ENCODE measurements at regions not wholly inside any gene's neighbourhood (a gene's known extent, or its start where the extent isn't known, plus 50 kb on each side); places are given as distances from the start of the nearest gene placed in this dataset.
A peak's percentile ranks its signal among the peaks of the same experiment; 100 is the strongest.

GRCh38 chr5:115414406-115415142 is 118.1 kb upstream of the CCDC112 start:
- Histone ChIP-seq H3K4me2 (ENCODE audit: low read length, poor library complexity, severe bottlenecking) (no peak overlapping the region), H2AK5ac (ENCODE audit: low read length, severe bottlenecking) (no peak overlapping the region), H3K36me3 (ENCODE audit: control insufficient read depth in 1 of 2, insufficient read depth in 2 of 2, low read depth in 1 of 2, low read length in 2 of 2) (no peaks in the 10 kb centered on the region), H2BK12ac (ENCODE audit: low read length in 2 of 2) (peak overlapping the region in 1 of 2 experiments; percentile 59), H3K18ac (ENCODE audit: low read depth in 1 of 2, low read length in 2 of 2) (no peak overlapping the region), H4K91ac (ENCODE audit: low read length) (no peak overlapping the region), H2BK15ac (ENCODE audit: low read depth, poor library complexity, severe bottlenecking) (no peak overlapping the region), H3K4me3 (ENCODE audit: insufficient read depth in 1 of 2, low read depth in 1 of 2, low read length in 2 of 2) (peak overlapping the region in 1 of 2 experiments; percentile 30), H3K27me3 (ENCODE audit: control insufficient read depth in 1 of 2, insufficient read depth in 1 of 2, low read length in 2 of 2) (no peaks in the 10 kb centered on the region), H4K8ac (ENCODE audit: low read length) (no peak overlapping the region), H3K14ac (ENCODE audit: low read length in 2 of 2) (peak overlapping the region in 1 of 2 experiments; percentile 36), H2AFZ (ENCODE audit: low read depth, low read length) (no peak overlapping the region), H3K23ac (ENCODE audit: low read length in 2 of 2) (peak overlapping the region in 1 of 2 experiments; percentile 5), H2BK120ac (ENCODE audit: low read depth, low read length) (no peak overlapping the region), H3K4me1 (ENCODE audit: control insufficient read depth, insufficient read depth, low read depth, low read length) (peaks cover 7% of the 10 kb centered on the region), H3K27ac (ENCODE audit: low read length, poor library complexity, severe bottlenecking) (no peak overlapping the region), H3K4ac (ENCODE audit: low read depth in 1 of 2, low read length in 2 of 2) (no peak overlapping the region), H3K79me1 (replicated peaks; ENCODE audit: low read length, poor library complexity, severe bottlenecking) (no peaks in the 10 kb centered on the region), H3K9ac (ENCODE audit: low read length) (peak overlapping the region; percentile 73), H3K9me3 (ENCODE audit: control insufficient read depth, low read length) (no peaks in the 10 kb centered on the region), H2BK5ac (ENCODE audit: low read depth, low read length, poor library complexity, severe bottlenecking) (no peak overlapping the region)
- 82% methylated on average over 4 of the region's 5 CpGs for WGBS
- DNase-seq = peak; percentile 95

- Histone ChIP-seq H3K4me3 (ENCODE audit: insufficient read depth in 1 of 2, low read depth in 1 of 2, low read length in 2 of 2) (no peak overlapping the region), H4K91ac (ENCODE audit: low read length) (no peak overlapping the region), H3K36me3 (ENCODE audit: control insufficient read depth in 1 of 2, insufficient read depth in 2 of 2, low read depth in 1 of 2, low read length in 2 of 2) (no peaks in the 10 kb centered on the region), H3K27ac (ENCODE audit: low read length, poor library complexity, severe bottlenecking) (no peak overlapping the region), H2BK15ac (ENCODE audit: low read depth, poor library complexity, severe bottlenecking) (no peak overlapping the region), H3K4me2 (ENCODE audit: low read length, poor library complexity, severe bottlenecking) (no peak overlapping the region), H2BK5ac (ENCODE audit: low read depth, low read length, poor library complexity, severe bottlenecking) (no peak overlapping the region), H2BK120ac (ENCODE audit: low read depth, low read length) (no peak overlapping the region), H3K4me1 (ENCODE audit: control insufficient read depth, insufficient read depth, low read depth, low read length) (peaks cover 7% of the 10 kb centered on the region), H2BK12ac (ENCODE audit: low read length in 2 of 2) (no peak overlapping the region), H3K4ac (ENCODE audit: low read depth in 1 of 2, low read length in 2 of 2) (no peak overlapping the region), H3K9ac (ENCODE audit: low read length) (peak overlapping the region; percentile 53), H3K18ac (ENCODE audit: low read depth in 1 of 2, low read length in 2 of 2) (no peak overlapping the region), H2AFZ (ENCODE audit: low read depth, low read length) (no peak overlapping the region), H3K79me1 (replicated peaks; ENCODE audit: low read length, poor library complexity, severe bottlenecking) (no peaks in the 10 kb centered on the region), H4K8ac (ENCODE audit: low read length) (no peak overlapping the region), H3K23ac (ENCODE audit: low read length in 2 of 2) (no peak overlapping the region), H3K9me3 (ENCODE audit: control insufficient read depth, low read length) (no peaks in the 10 kb centered on the region), H3K27me3 (ENCODE audit: control insufficient read depth in 1 of 2, insufficient read depth in 1 of 2, low read length in 2 of 2) (no peaks in the 10 kb centered on the region), H2AK5ac (ENCODE audit: low read length, severe bottlenecking) (no peak overlapping the region), H3K14ac (ENCODE audit: low read length in 2 of 2) (no peak overlapping the region)
- no peak for DNase-seq
- WGBS = 100% methylated on average over 1 of the region's 1 CpG
Observed at GRCh38 chr5:115413651-115414050, 117.2 kb upstream of the CCDC112 start.

GRCh38 chr5:115409094-115409493 is 112.6 kb upstream of the CCDC112 start:
- H2BK5ac ChIP-seq (ENCODE audit: low read depth, low read length, poor library complexity, severe bottlenecking) = no peak overlapping the region
- WGBS = 96% methylated on average over 1 of the region's 2 CpGs
- no peak overlapping the region for H3K14ac ChIP-seq (ENCODE audit: low read length in 2 of 2)
- H4K91ac ChIP-seq (ENCODE audit: low read length) = no peak overlapping the region
- H3K27ac ChIP-seq (ENCODE audit: low read length, poor library complexity, severe bottlenecking) = no peak overlapping the region
- H3K9ac ChIP-seq (ENCODE audit: low read length) = no peak overlapping the region
- no peaks in the 10 kb centered on the region for H3K79me1 ChIP-seq (replicated peaks; ENCODE audit: low read length, poor library complexity, severe bottlenecking)
- no peak overlapping the region for H2AFZ ChIP-seq (ENCODE audit: low read depth, low read length)
- H4K8ac ChIP-seq (ENCODE audit: low read length) = no peak overlapping the region
- H3K4ac ChIP-seq (ENCODE audit: low read depth in 1 of 2, low read length in 2 of 2) = no peak overlapping the region
- H2BK12ac ChIP-seq (ENCODE audit: low read length in 2 of 2) = no peak overlapping the region
- H2BK120ac ChIP-seq (ENCODE audit: low read depth, low read length) = no peak overlapping the region
- no peak overlapping the region for H2BK15ac ChIP-seq (ENCODE audit: low read depth, poor library complexity, severe bottlenecking)
- DNase-seq = no peak
- no peak overlapping the region for H3K4me3 ChIP-seq (ENCODE audit: insufficient read depth in 1 of 2, low read depth in 1 of 2, low read length in 2 of 2)
- no peak overlapping the region for H3K18ac ChIP-seq (ENCODE audit: low read depth in 1 of 2, low read length in 2 of 2)
- H3K4me2 ChIP-seq (ENCODE audit: low read length, poor library complexity, severe bottlenecking) = no peak overlapping the region
- no peaks in the 10 kb centered on the region for H3K27me3 ChIP-seq (ENCODE audit: control insufficient read depth in 1 of 2, insufficient read depth in 1 of 2, low read length in 2 of 2)
- H3K4me1 ChIP-seq (ENCODE audit: control insufficient read depth, insufficient read depth, low read depth, low read length) = no peaks in the 10 kb centered on the region
- no peaks in the 10 kb centered on the region for H3K9me3 ChIP-seq (ENCODE audit: control insufficient read depth, low read length)
- no peak overlapping the region for H3K23ac ChIP-seq (ENCODE audit: low read length in 2 of 2)
- no peaks in the 10 kb centered on the region for H3K36me3 ChIP-seq (ENCODE audit: control insufficient read depth in 1 of 2, insufficient read depth in 2 of 2, low read depth in 1 of 2, low read length in 2 of 2)
- no peak overlapping the region for H2AK5ac ChIP-seq (ENCODE audit: low read length, severe bottlenecking)

GRCh38 chr5:115402822-115403577 is 106.5 kb upstream of the CCDC112 start:
- Histone ChIP-seq H2AFZ (ENCODE audit: low read depth, low read length) (no peak overlapping the region), H3K79me1 (replicated peaks; ENCODE audit: low read length, poor library complexity, severe bottlenecking) (no peaks in the 10 kb centered on the region), H2BK5ac (ENCODE audit: low read depth, low read length, poor library complexity, severe bottlenecking) (no peak overlapping the region), H3K27me3 (ENCODE audit: control insufficient read depth in 1 of 2, insufficient read depth in 1 of 2, low read length in 2 of 2) (no peaks in the 10 kb centered on the region), H3K18ac (ENCODE audit: low read depth in 1 of 2, low read length in 2 of 2) (no peak overlapping the region), H2BK120ac (ENCODE audit: low read depth, low read length) (no peak overlapping the region), H3K4me3 (ENCODE audit: insufficient read depth in 1 of 2, low read depth in 1 of 2, low read length in 2 of 2) (no peak overlapping the region), H3K14ac (ENCODE audit: low read length in 2 of 2) (no peak overlapping the region), H3K23ac (ENCODE audit: low read length in 2 of 2) (no peak overlapping the region), H2AK5ac (ENCODE audit: low read length, severe bottlenecking) (no peak overlapping the region), H3K9ac (ENCODE audit: low read length) (no peak overlapping the region), H3K9me3 (ENCODE audit: control insufficient read depth, low read length) (no peaks in the 10 kb centered on the region), H3K4me2 (ENCODE audit: low read length, poor library complexity, severe bottlenecking) (no peak overlapping the region), H3K27ac (ENCODE audit: low read length, poor library complexity, severe bottlenecking) (no peak overlapping the region), H3K4me1 (ENCODE audit: control insufficient read depth, insufficient read depth, low read depth, low read length) (no peaks in the 10 kb centered on the region), H4K91ac (ENCODE audit: low read length) (no peak overlapping the region), H3K36me3 (ENCODE audit: control insufficient read depth in 1 of 2, insufficient read depth in 2 of 2, low read depth in 1 of 2, low read length in 2 of 2) (no peaks in the 10 kb centered on the region), H2BK15ac (ENCODE audit: low read depth, poor library complexity, severe bottlenecking) (no peak overlapping the region), H3K4ac (ENCODE audit: low read depth in 1 of 2, low read length in 2 of 2) (no peak overlapping the region), H2BK12ac (ENCODE audit: low read length in 2 of 2) (no peak overlapping the region), H4K8ac (ENCODE audit: low read length) (no peak overlapping the region)
- no CpG with 5 or more reads among the region's 1 CpG for WGBS
- no peak for DNase-seq

Measured in mesenchymal stem cell (in vitro differentiated cells and primary cell).